SK-N-SH treated with all-trans-retinoic acid at 6 μM for 48 hours (cell line): ENCODE measurements at regions not wholly inside any gene's neighbourhood (a gene's known extent, or its start where the extent isn't known, plus 50 kb on each side); places are given as distances from the start of the nearest gene placed in this dataset.

Experiments used
- ATAC-seq: fragments of 200-7000 bp; cut with Tn5 transposase; 3 replicates; pipeline ENCODE4 v1.9.1; 2020; ENCODE audit warnings: mild to moderate bottlenecking, moderate library complexity
- ARNTL ChIP-seq: fragments of 450-650 bp; formaldehyde crosslinking; IDR thresholded peaks from 2 replicates; pipeline ENCODE4 v1.5.0; 2020; ENCODE audit warnings: low read depth, mild to moderate bottlenecking, moderate library complexity, borderline replicate concordance
- BACH2 ChIP-seq: fragments of 250-450 bp; sonication (Bioruptor Pico); IDR thresholded peaks from 2 replicates; pipeline ENCODE4 v1.9.0; 2021; ENCODE audit warnings: mild to moderate bottlenecking, borderline replicate concordance
- CSDC2 ChIP-seq: fragments of 250-450 bp; sonication (Bioruptor Pico); IDR thresholded peaks from 2 replicates; pipeline ENCODE4 v1.5.0; 2020; ENCODE audit warnings: mild to moderate bottlenecking, moderate library complexity
- CSRNP3 ChIP-seq: fragments of 250-450 bp; sonication (Bioruptor Pico); IDR thresholded peaks from 2 replicates; pipeline ENCODE4 v1.5.1; 2021; ENCODE audit warnings: mild to moderate bottlenecking, moderate library complexity
- ESRRG ChIP-seq: fragments of 250-450 bp; sonication (Bioruptor Pico); IDR thresholded peaks from 2 replicates; pipeline ENCODE4 v1.6.1; 2021; ENCODE audit warnings: mild to moderate bottlenecking
- GLIS3 ChIP-seq: fragments of 250-450 bp; sonication (Bioruptor Pico); IDR thresholded peaks from 2 replicates; pipeline ENCODE4 v1.5.0; 2020; ENCODE audit warnings: mild to moderate bottlenecking, moderate library complexity
- ISL1 ChIP-seq: fragments of 250-450 bp; sonication (Bioruptor Pico); IDR thresholded peaks from 2 replicates; pipeline ENCODE4 v2.1.2; 2022; ENCODE audit warnings: mild to moderate bottlenecking, moderate library complexity
- OSR1 ChIP-seq: fragments of 250-450 bp; sonication (Bioruptor Pico); IDR thresholded peaks from 2 replicates; pipeline ENCODE4 v1.8.0; 2022; ENCODE audit warnings: moderate library complexity, mild to moderate bottlenecking, inconsistent platforms
- PPARA ChIP-seq: fragments of 250-450 bp; sonication (Bioruptor Pico); IDR thresholded peaks from 2 replicates; pipeline ENCODE4 v1.5.0; 2020; ENCODE audit warnings: mild to moderate bottlenecking, borderline replicate concordance
- RARB ChIP-seq: fragments of 250-450 bp; sonication (Bioruptor Pico); IDR thresholded peaks from 2 replicates; pipeline ENCODE4 v1.8.0; 2021; ENCODE audit warnings: mild to moderate bottlenecking, moderate library complexity
- SNAI2 ChIP-seq: fragments of 250-450 bp; sonication (Bioruptor Pico); IDR thresholded peaks from 2 replicates; pipeline ENCODE4 v1.5.0; 2020; ENCODE audit warnings: mild to moderate bottlenecking, moderate library complexity
- TCF4 ChIP-seq: fragments of 250-450 bp; sonication (Bioruptor Pico); IDR thresholded peaks from 2 replicates; pipeline ENCODE4 v1.8.0; 2021; ENCODE audit warnings: mild to moderate bottlenecking, moderate library complexity, borderline replicate concordance
- TOX ChIP-seq: fragments of 250-450 bp; sonication (Bioruptor Pico); IDR thresholded peaks from 2 replicates; pipeline ENCODE4 v1.8.0; 2021; ENCODE audit warnings: mild to moderate bottlenecking, moderate library complexity, borderline replicate concordance
- ZC3H10 ChIP-seq: fragments of 250-450 bp; sonication (Bioruptor Pico); IDR thresholded peaks from 2 replicates; pipeline ENCODE4 v1.5.1; 2021; ENCODE audit warnings: mild to moderate bottlenecking, moderate library complexity
- ZFP3 ChIP-seq: fragments of 250-450 bp; sonication (Bioruptor Pico); IDR thresholded peaks from 2 replicates; pipeline ENCODE4 v1.5.0; 2020; ENCODE audit warnings: mild to moderate bottlenecking, moderate library complexity
- ZFP30 ChIP-seq: fragments of 450-650 bp; formaldehyde crosslinking; IDR thresholded peaks from 2 replicates; pipeline ENCODE4 v1.5.0; 2022; ENCODE audit warnings: mild to moderate bottlenecking, moderate library complexity
- ZNF565 ChIP-seq: fragments of 450-650 bp; formaldehyde crosslinking; conservative IDR thresholded peaks from 2 replicates; pipeline ENCODE4 v1.5.0; 2020; ENCODE audit warnings: low read depth, mild to moderate bottlenecking, moderate library complexity
- ZNF70 ChIP-seq: fragments of 450-650 bp; formaldehyde crosslinking; IDR thresholded peaks from 2 replicates; pipeline ENCODE4 v1.5.0; 2020; ENCODE audit warnings: mild to moderate bottlenecking, moderate library complexity
- ZNF8 ChIP-seq: fragments of 450-650 bp; formaldehyde crosslinking; IDR thresholded peaks from 2 replicates; pipeline ENCODE4 v1.5.0; 2020; ENCODE audit warnings: mild to moderate bottlenecking, moderate library complexity
- TF ChIP-seq, protein P1 (sequence below): fragments of 250-450 bp; sonication (Bioruptor Pico); IDR thresholded peaks from 2 replicates; pipeline ENCODE4 v1.5.1; 2020; ENCODE audit warnings: low read depth, mild to moderate bottlenecking, moderate library complexity
- TF ChIP-seq, protein P2 (sequence below): fragments of 250-450 bp; sonication (Bioruptor Pico); IDR thresholded peaks from 2 replicates; pipeline ENCODE4 v1.8.0; 2021; ENCODE audit warnings: low read depth, mild to moderate bottlenecking, moderate library complexity, borderline replicate concordance
- TF ChIP-seq, protein P3 (sequence below): fragments of 250-450 bp; sonication (Bioruptor Pico); IDR thresholded peaks from 2 replicates; pipeline ENCODE4 v1.8.0; 2020; ENCODE audit warnings: mild to moderate bottlenecking, moderate library complexity, borderline replicate concordance

DNA sequence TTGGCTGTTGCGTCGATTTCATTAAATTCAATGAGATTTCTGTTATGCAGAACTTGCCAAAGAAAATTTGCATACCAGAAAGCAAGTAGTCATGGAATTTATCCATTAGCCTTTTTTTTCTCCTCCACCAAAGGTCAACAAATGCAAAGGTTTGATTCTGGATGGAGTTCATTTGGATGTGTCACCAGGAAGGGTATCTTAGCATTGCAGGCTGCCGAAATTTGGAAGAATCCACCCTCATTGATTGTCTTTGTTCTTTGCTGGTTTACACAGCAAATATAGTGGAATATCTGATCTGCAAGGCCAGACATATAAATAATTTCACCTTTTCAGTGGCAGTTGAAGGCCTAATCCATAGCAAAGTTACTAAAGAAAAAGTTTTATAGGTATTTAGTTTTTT, 229.4 kb upstream of the SLC35B3 start:
- ATAC-seq, result no peak
- no peak for TF ChIP-seq OSR1
- TF ChIP-seq PPARA (CRISPR knock-in tag), result no peak
- no peak for TF ChIP-seq ZFP3
- TF ChIP-seq, protein P1, sequence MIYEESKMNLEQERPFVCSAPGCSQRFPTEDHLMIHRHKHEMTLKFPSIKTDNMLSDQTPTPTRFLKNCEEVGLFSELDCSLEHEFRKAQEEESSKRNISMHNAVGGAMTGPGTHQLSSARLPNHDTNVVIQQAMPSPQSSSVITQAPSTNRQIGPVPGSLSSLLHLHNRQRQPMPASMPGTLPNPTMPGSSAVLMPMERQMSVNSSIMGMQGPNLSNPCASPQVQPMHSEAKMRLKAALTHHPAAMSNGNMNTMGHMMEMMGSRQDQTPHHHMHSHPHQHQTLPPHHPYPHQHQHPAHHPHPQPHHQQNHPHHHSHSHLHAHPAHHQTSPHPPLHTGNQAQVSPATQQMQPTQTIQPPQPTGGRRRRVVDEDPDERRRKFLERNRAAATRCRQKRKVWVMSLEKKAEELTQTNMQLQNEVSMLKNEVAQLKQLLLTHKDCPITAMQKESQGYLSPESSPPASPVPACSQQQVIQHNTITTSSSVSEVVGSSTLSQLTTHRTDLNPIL (CRISPR knock-in tag), result no peak
- no peak for TF ChIP-seq ZC3H10
- TF ChIP-seq GLIS3 (CRISPR knock-in tag), result no peak
- TF ChIP-seq BACH2, result no peak
- TF ChIP-seq ZNF565 (CRISPR knock-in tag), result no peak
- no peak for TF ChIP-seq TCF4 (CRISPR knock-in tag)
- TF ChIP-seq ESRRG (CRISPR knock-in tag), result no peak
- TF ChIP-seq, protein P2, sequence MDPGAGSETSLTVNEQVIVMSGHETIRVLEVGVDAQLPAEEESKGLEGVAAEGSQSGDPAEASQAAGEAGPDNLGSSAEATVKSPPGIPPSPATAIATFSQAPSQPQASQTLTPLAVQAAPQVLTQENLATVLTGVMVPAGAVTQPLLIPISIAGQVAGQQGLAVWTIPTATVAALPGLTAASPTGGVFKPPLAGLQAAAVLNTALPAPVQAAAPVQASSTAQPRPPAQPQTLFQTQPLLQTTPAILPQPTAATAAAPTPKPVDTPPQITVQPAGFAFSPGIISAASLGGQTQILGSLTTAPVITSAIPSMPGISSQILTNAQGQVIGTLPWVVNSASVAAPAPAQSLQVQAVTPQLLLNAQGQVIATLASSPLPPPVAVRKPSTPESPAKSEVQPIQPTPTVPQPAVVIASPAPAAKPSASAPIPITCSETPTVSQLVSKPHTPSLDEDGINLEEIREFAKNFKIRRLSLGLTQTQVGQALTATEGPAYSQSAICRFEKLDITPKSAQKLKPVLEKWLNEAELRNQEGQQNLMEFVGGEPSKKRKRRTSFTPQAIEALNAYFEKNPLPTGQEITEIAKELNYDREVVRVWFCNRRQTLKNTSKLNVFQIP (CRISPR knock-in tag), result no peak
- no peak for TF ChIP-seq ISL1 (CRISPR knock-in tag)
- TF ChIP-seq ZFP30, result no peak
- TF ChIP-seq SNAI2, result no peak
- TF ChIP-seq, protein P3, sequence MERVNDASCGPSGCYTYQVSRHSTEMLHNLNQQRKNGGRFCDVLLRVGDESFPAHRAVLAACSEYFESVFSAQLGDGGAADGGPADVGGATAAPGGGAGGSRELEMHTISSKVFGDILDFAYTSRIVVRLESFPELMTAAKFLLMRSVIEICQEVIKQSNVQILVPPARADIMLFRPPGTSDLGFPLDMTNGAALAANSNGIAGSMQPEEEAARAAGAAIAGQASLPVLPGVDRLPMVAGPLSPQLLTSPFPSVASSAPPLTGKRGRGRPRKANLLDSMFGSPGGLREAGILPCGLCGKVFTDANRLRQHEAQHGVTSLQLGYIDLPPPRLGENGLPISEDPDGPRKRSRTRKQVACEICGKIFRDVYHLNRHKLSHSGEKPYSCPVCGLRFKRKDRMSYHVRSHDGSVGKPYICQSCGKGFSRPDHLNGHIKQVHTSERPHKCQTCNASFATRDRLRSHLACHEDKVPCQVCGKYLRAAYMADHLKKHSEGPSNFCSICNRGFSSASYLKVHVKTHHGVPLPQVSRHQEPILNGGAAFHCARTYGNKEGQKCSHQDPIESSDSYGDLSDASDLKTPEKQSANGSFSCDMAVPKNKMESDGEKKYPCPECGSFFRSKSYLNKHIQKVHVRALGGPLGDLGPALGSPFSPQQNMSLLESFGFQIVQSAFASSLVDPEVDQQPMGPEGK (CRISPR knock-in tag), result no peak
- no peak for TF ChIP-seq CSRNP3
- no peak for TF ChIP-seq ZNF8 (CRISPR knock-in tag)
- no peak for TF ChIP-seq CSDC2

DNA sequence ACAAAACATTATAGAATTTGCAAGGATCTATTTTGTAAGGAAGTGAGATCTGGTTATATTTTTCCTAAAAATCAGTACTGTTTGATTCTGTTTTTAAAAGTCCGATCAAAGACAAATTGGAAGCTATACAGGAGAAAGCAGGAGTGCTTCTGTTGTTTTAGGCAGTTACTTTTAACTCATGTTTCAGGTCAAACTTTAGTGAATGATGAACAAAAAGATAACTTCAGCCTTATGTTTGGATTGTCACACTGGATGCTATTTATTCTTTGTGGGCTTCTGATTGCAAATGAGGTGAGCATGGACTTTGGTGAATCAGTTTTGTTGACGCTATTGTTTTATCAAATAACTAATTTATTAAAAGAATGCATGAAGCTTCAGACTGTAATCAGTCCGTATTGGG, 228.7 kb upstream of the SLC35B3 start:
- TF ChIP-seq ZNF70 (no peak), CSDC2 (no peak), ARNTL (CRISPR knock-in tag) (no peak), OSR1 (no peak), SNAI2 (no peak), ISL1 (CRISPR knock-in tag) (no peak), BACH2 (no peak), PPARA (CRISPR knock-in tag) (no peak), ZFP30 (no peak), ZFP3 (no peak)
- TF ChIP-seq, protein P1 (CRISPR knock-in tag), result no peak
- TF ChIP-seq, protein P2 (CRISPR knock-in tag), result no peak
- no peak for ATAC-seq

DNA sequence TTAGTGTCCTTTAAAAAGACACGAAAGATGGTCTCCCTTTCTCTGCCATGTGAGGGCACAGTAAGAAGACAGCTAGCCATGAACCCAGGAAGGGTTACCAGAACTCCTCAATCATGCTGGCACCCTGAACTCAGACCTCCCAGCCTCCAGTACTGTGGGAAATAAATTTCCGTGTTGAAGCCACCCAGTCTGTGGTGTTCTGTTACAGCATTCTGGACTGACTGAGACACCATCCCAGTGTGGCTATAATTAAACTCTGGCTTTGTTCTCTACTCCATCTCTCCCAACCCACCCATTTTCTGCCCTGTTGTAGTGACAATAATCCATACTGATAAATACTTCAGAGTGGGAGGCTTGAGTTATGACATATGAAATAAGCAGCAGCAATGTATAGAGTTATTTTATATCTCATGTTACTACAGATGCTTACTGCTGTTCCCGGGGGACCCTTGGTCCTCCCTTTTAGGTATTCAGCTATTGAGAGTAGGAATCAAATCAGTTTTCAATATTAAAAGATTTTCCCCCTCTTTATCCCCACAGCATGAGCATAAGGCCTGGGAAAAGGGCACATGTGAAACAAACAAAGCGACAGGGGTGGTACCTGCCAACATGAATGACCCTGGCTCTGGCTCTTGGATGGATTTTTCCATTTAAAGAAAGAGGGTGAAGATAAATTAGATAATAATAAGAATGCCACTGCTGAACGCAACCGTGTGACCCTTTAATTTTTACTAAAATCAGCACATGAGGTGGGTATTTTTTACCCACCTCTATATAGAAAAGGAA, 224.3 kb upstream of the SLC35B3 start:
- TF ChIP-seq, protein P2 (CRISPR knock-in tag), result no peak
- no peak for TF ChIP-seq BACH2
- no peak for TF ChIP-seq TOX (CRISPR knock-in tag)
- TF ChIP-seq, protein P1 (CRISPR knock-in tag), result no peak
- no peak for TF ChIP-seq ZNF565 (CRISPR knock-in tag)
- TF ChIP-seq OSR1, result no peak
- TF ChIP-seq RARB (CRISPR knock-in tag), result no peak
- no peak for TF ChIP-seq SNAI2
- no peak for TF ChIP-seq ZFP3
- TF ChIP-seq ARNTL (CRISPR knock-in tag), result no peak
- no peak for ATAC-seq
